OCI-LY7 (cell line): ENCODE measurements at regions not wholly inside any gene's neighbourhood (a gene's known extent, or its start where the extent isn't known, plus 50 kb on each side); places are given as distances from the start of the nearest gene placed in this dataset.

Experiments
- EZH2phosphoT487 ChIP-seq: fragments of 200-600 bp; sonication (generic); IDR thresholded peaks from 2 replicates; pipeline ENCODE4 v1.6.1; 2018; ENCODE audit warnings: low read depth, borderline replicate concordance, mild to moderate bottlenecking, mixed run types, antibody characterized with exemption, low read length, moderate library complexity, mixed read lengths
- TF ChIP-seq, protein P1 (sequence below): fragments of 200-600 bp; sonication (generic); conservative IDR thresholded peaks from 2 replicates; pipeline ENCODE4 v1.5.1; 2014; ENCODE audit warnings: mild to moderate bottlenecking, antibody characterized with exemption, low read length, moderate library complexity, mixed read lengths

DNA sequence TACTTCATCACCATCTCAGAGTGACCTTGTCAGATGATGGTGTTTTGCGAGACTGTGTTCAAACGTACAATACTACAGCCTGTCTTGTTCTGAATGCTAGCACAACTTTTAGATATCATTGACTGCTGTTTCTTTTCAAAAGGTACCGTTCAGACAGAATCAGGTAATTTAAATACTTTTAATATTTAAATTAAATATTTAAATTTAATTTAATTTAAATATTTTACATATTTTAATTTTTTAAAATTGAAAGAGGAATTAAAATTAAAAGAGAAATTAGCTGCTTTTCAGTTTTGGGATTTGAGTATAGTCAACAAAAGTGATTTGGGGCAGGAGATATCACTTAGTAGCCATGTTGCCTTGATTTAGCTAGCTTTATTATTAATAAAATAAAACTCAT lies 642.1 kb upstream of the CCDC179 start:
- TF ChIP-seq, protein P1, sequence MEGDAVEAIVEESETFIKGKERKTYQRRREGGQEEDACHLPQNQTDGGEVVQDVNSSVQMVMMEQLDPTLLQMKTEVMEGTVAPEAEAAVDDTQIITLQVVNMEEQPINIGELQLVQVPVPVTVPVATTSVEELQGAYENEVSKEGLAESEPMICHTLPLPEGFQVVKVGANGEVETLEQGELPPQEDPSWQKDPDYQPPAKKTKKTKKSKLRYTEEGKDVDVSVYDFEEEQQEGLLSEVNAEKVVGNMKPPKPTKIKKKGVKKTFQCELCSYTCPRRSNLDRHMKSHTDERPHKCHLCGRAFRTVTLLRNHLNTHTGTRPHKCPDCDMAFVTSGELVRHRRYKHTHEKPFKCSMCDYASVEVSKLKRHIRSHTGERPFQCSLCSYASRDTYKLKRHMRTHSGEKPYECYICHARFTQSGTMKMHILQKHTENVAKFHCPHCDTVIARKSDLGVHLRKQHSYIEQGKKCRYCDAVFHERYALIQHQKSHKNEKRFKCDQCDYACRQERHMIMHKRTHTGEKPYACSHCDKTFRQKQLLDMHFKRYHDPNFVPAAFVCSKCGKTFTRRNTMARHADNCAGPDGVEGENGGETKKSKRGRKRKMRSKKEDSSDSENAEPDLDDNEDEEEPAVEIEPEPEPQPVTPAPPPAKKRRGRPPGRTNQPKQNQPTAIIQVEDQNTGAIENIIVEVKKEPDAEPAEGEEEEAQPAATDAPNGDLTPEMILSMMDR, result no peak
- no peak for TF ChIP-seq EZH2phosphoT487
